Keratinocyte (primary cell): ENCODE measurements at regions not wholly inside any gene's neighbourhood (a gene's known extent, or its start where the extent isn't known, plus 50 kb on each side); places are given as distances from the start of the nearest gene placed in this dataset.

Experiments
- DNase-seq: peaks from one replicate; pipeline ENCODE4 v3.0.0-alpha.2; 2011; ENCODE audit warnings: low read depth, missing footprints, low spot score
- FAIRE-seq: peaks from 2 replicates; lab custom pipeline; 2011; peaks lifted over from hg19 to GRCh38; lab: Jason Lieb, UNC
- H2AFZ ChIP-seq: 2 replicates; pipeline ENCODE4 v1.6.0; 2012; ENCODE audit warnings: low read length, control low read depth, inconsistent platforms; ENCODE audit not compliant: control insufficient read depth
- H3K27ac ChIP-seq: 2 replicates; pipeline ENCODE4 v1.5.1; 2011; ENCODE audit warnings: low read length; ENCODE audit not compliant: control insufficient read depth, insufficient read depth
- H3K27me3 ChIP-seq: 3 replicates; pipeline ENCODE4 v1.6.0; 2011; ENCODE audit warnings: low read length; ENCODE audit not compliant: control insufficient read depth, insufficient read depth; ENCODE audit errors: extremely low read depth
- H3K36me3 ChIP-seq, 2 experiments: 2 replicates in 1 of 2; 3 replicates in 1 of 2; pipeline ENCODE4 v1.5.1; 2011; ENCODE audit warnings: low read length in 2 of 2, mild to moderate bottlenecking in 1 of 2; ENCODE audit not compliant: control insufficient read depth in 2 of 2, insufficient read depth in 2 of 2; ENCODE audit errors: extremely low read depth in 1 of 2
- H3K4me1 ChIP-seq: 3 replicates; pipeline ENCODE4 v1.5.1; 2011; ENCODE audit warnings: low read length; ENCODE audit not compliant: control insufficient read depth, insufficient read depth; ENCODE audit errors: extremely low read depth
- H3K4me2 ChIP-seq: 3 replicates; pipeline ENCODE4 v1.6.0; 2011; ENCODE audit warnings: low read depth, low read length; ENCODE audit not compliant: control insufficient read depth, insufficient read depth; ENCODE audit errors: extremely low read depth
- H3K4me3 ChIP-seq, 3 experiments: fragments of 200-600 bp in 1 of 3; sonication (generic) in 1 of 3; 2 replicates in 2 of 3; 3 replicates in 1 of 3; pipeline ENCODE4 v1.5.1; 2011 to 2016; ENCODE audit warnings: low read length in 3 of 3, mild to moderate bottlenecking in 3 of 3, control low read depth in 2 of 3, inconsistent platforms in 1 of 3, low read depth in 1 of 3, mixed read lengths in 1 of 3, mixed run types in 1 of 3, moderate library complexity in 1 of 3; ENCODE audit not compliant: control insufficient read depth in 2 of 3, insufficient read depth in 2 of 3; ENCODE audit errors: extremely low read depth in 1 of 3
- H3K79me2 ChIP-seq: 2 replicates; pipeline ENCODE4 v1.6.0; 2012; ENCODE audit warnings: low read length; ENCODE audit not compliant: control insufficient read depth, insufficient read depth
- H3K9ac ChIP-seq: 3 replicates; pipeline ENCODE4 v1.6.0; 2011; ENCODE audit warnings: low read length; ENCODE audit not compliant: control insufficient read depth, insufficient read depth; ENCODE audit errors: extremely low read depth
- H3K9me1 ChIP-seq: 3 replicates; pipeline ENCODE4 v1.6.0; 2011; ENCODE audit warnings: low read length; ENCODE audit not compliant: control insufficient read depth, insufficient read depth; ENCODE audit errors: extremely low read depth
- H3K9me3 ChIP-seq: 2 replicates; pipeline ENCODE4 v1.5.1; 2012; ENCODE audit warnings: low read depth, low read length; ENCODE audit not compliant: control insufficient read depth
- H4K20me1 ChIP-seq: 3 replicates; pipeline ENCODE4 v1.6.0; 2011; ENCODE audit warnings: low read length; ENCODE audit not compliant: control insufficient read depth, insufficient read depth; ENCODE audit errors: extremely low read depth
- CTCF ChIP-seq, 3 experiments: IDR thresholded peaks in 1 of 3; conservative IDR thresholded peaks in 1 of 3; optimal IDR thresholded peaks in 1 of 3; 2 replicates in 2 of 3; 3 replicates in 1 of 3; pipeline versions ENCODE3 to v1.5.1; 2011; ENCODE audit warnings: low read length in 3 of 3, mild to moderate bottlenecking in 3 of 3, moderate library complexity in 2 of 3, control low read depth in 1 of 3, inconsistent platforms in 1 of 3; ENCODE audit not compliant: insufficient read depth in 2 of 3; ENCODE audit errors: extremely low read depth in 1 of 3
- EZH2 ChIP-seq: IDR thresholded peaks from one replicate; pipeline ENCODE4 v1.6.1; 2012; ENCODE audit warnings: inconsistent platforms, mild to moderate bottlenecking, low read length, moderate library complexity
- dilution Hi-C: fragments of 300-500 bp; cut with MboI; formaldehyde crosslinking; loops from one replicate; pipeline ENCODE4 v1.7.0; 2020; ENCODE audit warnings: low sequenced_read_pairs; ENCODE audit not compliant: extremely low pct_ligation_motif_present

GRCh38 chr1:81542196-81542595, 258.5 kb upstream of the ADGRL2 start:
- FAIRE-seq, result no peak
- H3K4me2 ChIP-seq, result no peak overlapping the region
- no peak overlapping the region for H3K9ac ChIP-seq
- no peaks in the 10 kb centered on the region for H3K4me1 ChIP-seq
- no peak overlapping the region for H2AFZ ChIP-seq
- TF ChIP-seq CTCF (optimal IDR thresholded peaks at IDR 0.05 in 1 of 3, IDR thresholded peaks at IDR 0.05 in 1 of 3, conservative IDR thresholded peaks at IDR 0.05 in 1 of 3; ENCODE audit: extremely low read depth in 1 of 3, insufficient read depth in 2 of 3, low read length in 3 of 3) (no peak), EZH2 (no peak)
- H4K20me1 ChIP-seq, result no peaks in the 10 kb centered on the region
- no peak for DNase-seq
- no peaks in the 10 kb centered on the region for H3K9me1 ChIP-seq
- H3K4me3 ChIP-seq, result no peak overlapping the region
- dilution Hi-C loops, result no loop called here
- no peak overlapping the region for H3K27ac ChIP-seq
- no peaks in the 10 kb centered on the region for H3K9me3 ChIP-seq
- H3K79me2 ChIP-seq, result no peaks in the 10 kb centered on the region
- no peaks in the 10 kb centered on the region for H3K27me3 ChIP-seq
- no peaks in the 10 kb centered on the region for H3K36me3 ChIP-seq

GRCh38 chr1:81540216-81540615, 260.5 kb upstream of the ADGRL2 start:
- no peak for FAIRE-seq
- H3K4me2 ChIP-seq, result no peak overlapping the region
- no peak for DNase-seq
- H2AFZ ChIP-seq, result no peak overlapping the region
- no peaks in the 10 kb centered on the region for H3K27me3 ChIP-seq
- H4K20me1 ChIP-seq, result no peaks in the 10 kb centered on the region
- dilution Hi-C loops, result no loop called here
- H3K79me2 ChIP-seq, result no peaks in the 10 kb centered on the region
- no peak overlapping the region for H3K4me3 ChIP-seq
- TF ChIP-seq EZH2 (no peak), CTCF (optimal IDR thresholded peaks at IDR 0.05 in 1 of 3, IDR thresholded peaks at IDR 0.05 in 1 of 3, conservative IDR thresholded peaks at IDR 0.05 in 1 of 3; ENCODE audit: extremely low read depth in 1 of 3, insufficient read depth in 2 of 3, low read length in 3 of 3) (no peak)
- no peaks in the 10 kb centered on the region for H3K4me1 ChIP-seq
- H3K9me3 ChIP-seq, result no peaks in the 10 kb centered on the region
- H3K9me1 ChIP-seq, result no peaks in the 10 kb centered on the region
- no peak overlapping the region for H3K9ac ChIP-seq
- no peak overlapping the region for H3K27ac ChIP-seq
- no peaks in the 10 kb centered on the region for H3K36me3 ChIP-seq
